Heart left ventricle (tissue), 13 donors: ENCODE measurements at regions not wholly inside any gene's neighbourhood (a gene's known extent, or its start where the extent isn't known, plus 50 kb on each side); places are given as distances from the start of the nearest gene placed in this dataset.
"Not testable (repeated sequence)": the region's sequence is repeated elsewhere in the genome, so short reads cannot be mapped to it uniquely, and the experiment has no call there.

ENCODE experiments used
- POLR2A ChIP-seq, 2 donors: fragments of 450-650 bp; IDR thresholded peaks; one replicate each; pipeline ENCODE4 v1.6.1; 2017; ENCODE audit warnings: antibody characterized with exemption in 2 of 2, mild to moderate bottlenecking in 2 of 2, moderate library complexity in 2 of 2
- TF ChIP-seq, protein P1 (sequence below), 12 donors: fragments of 200-600 bp; sonication (generic) in 4 of 12; IDR thresholded peaks; one replicate each; pipeline versions ENCODE4 v1.5.0 to v1.8.0; 2018 to 2022; ENCODE audit warnings: antibody characterized with exemption in 12 of 12, mild to moderate bottlenecking in 5 of 12
- donor health status: ischemic (EF 13 %, LVEDD 7.1; RV severe dilation, severe dysfunction).
- donor health status: DM: no; HTN: yes; CAD: no.
- donor health status: DM: no; HTN: no; CAD: no.
- donor health status: ischemic (EF 25% LVEDD 6.9; RV normal size, moderate dysfunction).
- donor health status: ischemic (EF 25% LVEDD 5.7; RV mildly dilated, moderate dysfunction).
- donor health status: ischemic (EF 35%, LVEDD 5.7; RV mildly dilated, moderate dysfunction).
- donor health status: nonischemic (EF 11% LVEDD 7.7; RV severe dilation, severe dysfunction).
- donor health status: DM: yes; HTN: yes; CAD: no.
- donor health status: PGD.
- donor health status: ischemic (EF 29% LVEDD 5.4; RV normal size, mild dysfunction).
- donor health status: nonischemic (EF 23%, LVEDD 6.1; RV moderate dilation, normal function).

DNA sequence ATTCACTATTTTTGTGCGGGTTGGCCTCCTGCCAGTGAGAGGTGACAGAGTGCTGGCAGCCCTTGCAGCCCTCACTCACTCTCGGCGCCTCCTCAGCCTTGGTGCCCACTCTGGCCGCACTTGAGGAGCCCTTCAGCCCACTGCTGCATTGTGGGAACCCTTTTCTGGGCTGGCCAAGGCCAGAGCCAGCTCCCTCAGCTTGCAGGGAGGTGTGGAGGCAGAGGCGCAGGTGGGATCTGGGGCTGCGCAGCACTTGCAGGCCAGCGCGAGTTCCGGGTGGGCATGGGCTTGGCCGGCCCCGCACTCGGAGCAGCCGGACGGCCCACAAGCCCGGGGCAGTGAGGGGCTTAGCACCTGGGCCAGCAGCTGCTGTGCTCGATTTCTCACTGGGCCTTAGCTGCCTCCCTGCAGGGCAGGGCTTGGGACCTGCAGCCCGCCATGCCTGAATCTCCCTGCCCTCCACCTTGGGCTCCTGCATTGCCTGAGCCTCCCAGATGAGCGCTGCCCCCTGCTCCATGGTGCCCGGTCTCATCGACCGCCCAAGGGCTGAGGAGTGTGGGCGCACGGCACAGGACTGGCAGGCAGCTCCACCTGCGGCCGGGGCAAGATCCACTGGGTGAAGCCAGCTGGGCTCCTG lies 178.7 kb upstream of the PKP2 start:
- TF ChIP-seq, protein P1, sequence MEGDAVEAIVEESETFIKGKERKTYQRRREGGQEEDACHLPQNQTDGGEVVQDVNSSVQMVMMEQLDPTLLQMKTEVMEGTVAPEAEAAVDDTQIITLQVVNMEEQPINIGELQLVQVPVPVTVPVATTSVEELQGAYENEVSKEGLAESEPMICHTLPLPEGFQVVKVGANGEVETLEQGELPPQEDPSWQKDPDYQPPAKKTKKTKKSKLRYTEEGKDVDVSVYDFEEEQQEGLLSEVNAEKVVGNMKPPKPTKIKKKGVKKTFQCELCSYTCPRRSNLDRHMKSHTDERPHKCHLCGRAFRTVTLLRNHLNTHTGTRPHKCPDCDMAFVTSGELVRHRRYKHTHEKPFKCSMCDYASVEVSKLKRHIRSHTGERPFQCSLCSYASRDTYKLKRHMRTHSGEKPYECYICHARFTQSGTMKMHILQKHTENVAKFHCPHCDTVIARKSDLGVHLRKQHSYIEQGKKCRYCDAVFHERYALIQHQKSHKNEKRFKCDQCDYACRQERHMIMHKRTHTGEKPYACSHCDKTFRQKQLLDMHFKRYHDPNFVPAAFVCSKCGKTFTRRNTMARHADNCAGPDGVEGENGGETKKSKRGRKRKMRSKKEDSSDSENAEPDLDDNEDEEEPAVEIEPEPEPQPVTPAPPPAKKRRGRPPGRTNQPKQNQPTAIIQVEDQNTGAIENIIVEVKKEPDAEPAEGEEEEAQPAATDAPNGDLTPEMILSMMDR (IDR thresholded peaks at IDR 0.05) = not testable (repeated sequence)
- not testable (repeated sequence) for TF ChIP-seq POLR2A (IDR thresholded peaks at IDR 0.05)
